CD4-positive, alpha-beta memory T cell (primary cell): ENCODE measurements at regions not wholly inside any gene's neighbourhood (a gene's known extent, or its start where the extent isn't known, plus 50 kb on each side); places are given as distances from the start of the nearest gene placed in this dataset.
"Not testable (repeated sequence)": the region's sequence is repeated elsewhere in the genome, so short reads cannot be mapped to it uniquely, and the experiment has no call there.

Experiments used
- CTCF ChIA-PET: fragments of 350-600 bp; sonication (Branson Sonifier 250); formaldehyde crosslinking; loops from one replicate; lab custom pipeline; 2021; ENCODE audit warnings: inconsistent platforms; ENCODE audit not compliant: partially characterized antibody; lab: Charles Lee
- POLR2A ChIA-PET: fragments of 350-600 bp; sonication (Branson Sonifier 250); formaldehyde crosslinking; loops from one replicate; lab custom pipeline; 2021; ENCODE audit not compliant: partially characterized antibody; lab: Charles Lee
- DNase-seq, 5 donors: peaks; one replicate each; pipeline versions ENCODE4 v3.0.0 to v3.0.0-alpha.2; 2020 to 2022; ENCODE audit warnings: mixed read lengths in 1 of 5
- H3K27ac ChIP-seq: one replicate; pipeline ENCODE4 v1.7.0; 2013; ENCODE audit warnings: low read depth, low read length
- H3K27me3 ChIP-seq: 2 replicates; pipeline ENCODE4 v1.7.0; 2013; ENCODE audit warnings: mild to moderate bottlenecking, low read length, moderate library complexity; ENCODE audit not compliant: insufficient read depth
- H3K36me3 ChIP-seq: 2 replicates; pipeline ENCODE4 v1.7.0; 2013; ENCODE audit warnings: mild to moderate bottlenecking, low read length, moderate library complexity; ENCODE audit not compliant: insufficient read depth
- H3K4me1 ChIP-seq: 2 replicates; pipeline ENCODE4 v1.7.0; 2013; ENCODE audit warnings: mild to moderate bottlenecking, low read length, moderate library complexity; ENCODE audit not compliant: insufficient read depth
- H3K4me3 ChIP-seq, 2 donors: one replicate each; pipeline ENCODE4 v1.7.0; 2013; ENCODE audit warnings: low read length in 2 of 2, mild to moderate bottlenecking in 1 of 2
- H3K9me3 ChIP-seq, 2 donors: one replicate each; pipeline ENCODE4 v1.7.0; 2013; ENCODE audit warnings: low read length in 2 of 2, control low read depth in 1 of 2; ENCODE audit not compliant: control insufficient read depth in 1 of 2
- H3K27ac Mint-ChIP-seq, 7 donors: one replicate each; pipeline ENCODE4 v1.8.0; 2020 to 2021; ENCODE audit warnings: mixed read lengths in 7 of 7, mild to moderate bottlenecking in 6 of 7, inconsistent platforms in 3 of 7, moderate library complexity in 3 of 7
- H3K27me3 Mint-ChIP-seq, 2 donors: one replicate each; pipeline ENCODE4 v1.8.0; 2020 to 2021; ENCODE audit warnings: mixed read lengths in 2 of 2
- H3K36me3 Mint-ChIP-seq, 2 donors: one replicate each; pipeline ENCODE4 v1.8.0; 2020 to 2021; ENCODE audit warnings: mixed read lengths in 2 of 2, inconsistent platforms in 1 of 2, mild to moderate bottlenecking in 1 of 2
- H3K4me1 Mint-ChIP-seq, 4 donors: one replicate each; pipeline ENCODE4 v1.8.0; 2020 to 2021; ENCODE audit warnings: mixed read lengths in 4 of 4, mild to moderate bottlenecking in 1 of 4
- H3K4me3 Mint-ChIP-seq, 8 donors: one replicate each; pipeline ENCODE4 v1.8.0; 2020 to 2021; ENCODE audit warnings: mixed read lengths in 8 of 8, mild to moderate bottlenecking in 7 of 8, moderate library complexity in 6 of 8, inconsistent platforms in 3 of 8
- H3K9me3 Mint-ChIP-seq, 8 donors: one replicate each; pipeline ENCODE4 v1.8.0; 2020 to 2021; ENCODE audit warnings: mixed read lengths in 8 of 8, mild to moderate bottlenecking in 5 of 8, inconsistent platforms in 3 of 8, moderate library complexity in 1 of 8
- intact Hi-C: fragments of 100-400 bp; cut with micrococcal nuclease; formaldehyde crosslinking; loops from one replicate; pipeline ENCODE4 v1.15.1; 2023

DNA sequence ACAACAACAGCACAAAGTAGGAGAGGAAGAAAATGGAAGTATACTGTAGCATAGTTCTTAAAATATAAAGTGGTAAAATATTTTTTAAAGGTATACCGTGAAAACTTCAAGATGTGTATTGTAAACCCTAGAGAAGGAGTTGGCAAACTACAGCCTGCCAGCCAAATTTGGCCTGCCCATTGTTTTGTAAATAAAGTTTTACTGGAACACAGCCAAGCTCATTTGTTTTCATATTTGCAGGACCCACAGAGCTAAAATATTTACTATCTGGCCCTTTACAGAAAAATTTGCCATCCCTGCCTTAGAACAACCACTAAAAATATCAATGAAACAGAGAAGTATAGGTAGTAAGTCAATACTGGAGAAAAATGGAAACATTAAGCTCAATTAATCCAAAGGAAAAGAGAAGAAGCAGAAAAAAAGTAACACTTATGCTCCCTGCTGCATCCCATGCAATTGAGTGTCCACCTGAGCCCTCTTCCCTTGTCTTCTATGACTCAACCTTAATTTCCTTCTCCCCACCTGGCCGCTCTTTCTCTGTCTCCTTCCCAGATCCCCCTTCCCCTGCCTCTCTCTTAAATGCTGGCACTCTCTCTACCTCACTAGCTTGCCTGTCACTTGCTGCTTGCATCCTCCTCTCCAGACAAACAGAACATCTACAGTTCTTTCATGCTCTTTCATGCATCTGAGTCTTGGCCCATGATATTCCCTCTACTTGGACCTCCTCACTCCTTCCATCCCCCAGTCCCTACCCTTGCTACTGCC is 50.6 kb upstream of the FER start:
- H3K4me1 ChIP-seq = no peaks in the 10 kb centered on the region
- H3K4me3 ChIP-seq = no peak overlapping the region
- Mint-ChIP-seq H3K36me3 (no peaks in the 10 kb centered on the region), H3K4me3 (no peak overlapping the region), H3K27ac (no peak overlapping the region), H3K27me3 (peaks cover 0 to 5% of the 10 kb centered on the region in 2 donors), H3K4me1 (no peaks in the 10 kb centered on the region), H3K9me3 (no peaks in the 10 kb centered on the region)
- no peaks in the 10 kb centered on the region for H3K27me3 ChIP-seq
- POLR2A ChIA-PET = no interaction called here
- no peak for DNase-seq
- H3K27ac ChIP-seq = no peak overlapping the region
- CTCF ChIA-PET = interaction anchor here (1.4 kb wide), 1 partner anchor 16 kb away, joined by 3 read pairs; no protein-coding TSS in a partner anchor
- intact Hi-C loops = no loop called here
- no peaks in the 10 kb centered on the region for H3K36me3 ChIP-seq
- no peaks in the 10 kb centered on the region for H3K9me3 ChIP-seq

DNA sequence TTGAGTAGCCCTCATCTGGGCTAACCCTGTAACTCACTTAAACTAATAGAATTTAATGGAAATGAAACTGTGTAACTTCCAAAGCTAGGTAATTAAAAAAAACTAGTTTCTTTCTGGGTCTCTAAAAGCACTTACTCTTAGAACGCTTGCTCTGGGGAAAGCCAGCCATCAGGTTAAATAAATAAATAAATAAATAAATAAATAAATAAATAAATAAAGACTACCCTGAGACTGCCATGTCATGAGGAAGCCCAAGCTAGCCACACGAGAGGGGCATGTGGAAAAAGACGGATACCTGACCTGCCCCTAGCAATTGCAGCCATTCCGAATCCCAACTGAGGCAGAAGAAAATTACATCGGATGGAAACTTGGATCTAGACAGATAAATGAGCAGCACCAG is 51.3 kb upstream of the FER start:
- CTCF ChIA-PET = no interaction called here
- peaks cover 0 to 5% of the 10 kb centered on the region in 2 donors for H3K27me3 Mint-ChIP-seq
- Histone ChIP-seq H3K9me3 (no peaks in the 10 kb centered on the region), H3K4me3 (no peak overlapping the region), H3K27ac (no peak overlapping the region), H3K27me3 (no peaks in the 10 kb centered on the region), H3K36me3 (no peaks in the 10 kb centered on the region), H3K4me1 (no peaks in the 10 kb centered on the region)
- no peak for DNase-seq
- POLR2A ChIA-PET = no interaction called here
- no peaks in the 10 kb centered on the region for H3K4me1 Mint-ChIP-seq
- H3K27ac Mint-ChIP-seq = no peak overlapping the region
- no peaks in the 10 kb centered on the region for H3K36me3 Mint-ChIP-seq
- H3K4me3 Mint-ChIP-seq = no peak overlapping the region
- no peaks in the 10 kb centered on the region for H3K9me3 Mint-ChIP-seq
- intact Hi-C loops = no loop called here

DNA sequence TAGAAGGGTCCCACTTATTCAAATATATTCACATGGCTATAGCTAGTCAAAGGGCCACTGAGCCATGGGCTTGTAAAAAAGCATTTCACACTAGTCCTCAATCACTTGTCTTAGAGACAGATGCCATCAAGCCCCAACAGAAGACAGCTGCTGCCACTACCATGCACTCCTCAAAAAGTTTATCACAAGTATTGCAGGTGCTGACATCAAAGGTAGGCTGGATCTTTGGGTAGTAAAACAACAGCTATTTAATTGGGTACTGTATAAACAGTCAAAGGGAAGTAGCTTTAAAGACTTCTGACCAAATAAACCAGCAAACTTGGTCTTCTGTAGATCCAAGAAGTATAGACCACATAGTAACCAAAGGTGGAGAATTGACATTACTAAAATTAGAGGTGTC is 59.2 kb upstream of the FER start:
- Histone ChIP-seq H3K36me3 (no peaks in the 10 kb centered on the region), H3K4me1 (no peaks in the 10 kb centered on the region), H3K27me3 (no peaks in the 10 kb centered on the region), H3K27ac (no peak overlapping the region), H3K4me3 (no peak overlapping the region), H3K9me3 (no peaks in the 10 kb centered on the region)
- Mint-ChIP-seq H3K36me3 (no peaks in the 10 kb centered on the region), H3K9me3 (no peaks in the 10 kb centered on the region), H3K4me1 (peaks cover 0 to 3% (median 0%) of the 10 kb centered on the region in 4 donors), H3K27me3 (peaks cover 2 to 3% of the 10 kb centered on the region in 2 donors), H3K27ac (peak overlapping the region in 1 of 7 donors; percentile 59), H3K4me3 (no peak overlapping the region)
- intact Hi-C loops = no loop called here
- ChIA-PET CTCF (no interaction called here), POLR2A (no interaction called here)
- no peak for DNase-seq

DNA sequence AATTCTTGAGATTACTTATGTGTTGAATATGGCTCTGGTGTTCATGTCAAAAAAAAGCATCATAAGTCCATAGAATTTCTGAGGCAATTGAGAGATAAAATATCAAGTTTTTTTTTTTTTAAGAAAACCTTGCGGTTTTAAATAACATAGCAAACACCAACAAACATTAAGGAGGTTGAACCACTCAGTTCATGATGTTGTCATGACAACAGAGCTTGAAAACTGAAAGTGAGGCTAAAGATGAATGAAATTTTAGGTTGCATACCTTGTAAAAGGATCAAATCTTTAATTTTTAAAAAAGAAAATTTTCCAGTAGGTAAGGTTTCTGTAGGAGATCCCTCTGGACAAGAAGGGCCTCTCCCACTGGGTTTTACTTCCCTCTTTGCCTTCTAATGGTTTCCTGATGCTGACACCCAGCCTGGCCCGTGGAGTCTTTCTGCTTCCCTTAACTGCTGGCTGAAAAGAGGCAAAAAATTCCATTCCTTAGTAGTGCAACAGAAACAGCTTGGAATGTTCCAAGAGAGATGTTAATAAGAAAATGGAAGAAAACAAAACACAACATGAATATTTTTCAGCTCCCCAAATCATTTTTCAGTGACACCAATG is 60.0 kb upstream of the FER start:
- H3K27ac Mint-ChIP-seq = no peak overlapping the region
- DNase-seq = peak in 3 of 5 donors; percentile 2 to 24 (median 11)
- H3K27me3 Mint-ChIP-seq = peaks cover 2 to 3% of the 10 kb centered on the region in 2 donors
- H3K9me3 ChIP-seq = no peaks in the 10 kb centered on the region
- H3K27me3 ChIP-seq = no peaks in the 10 kb centered on the region
- no peak overlapping the region for H3K4me3 ChIP-seq
- no peak overlapping the region for H3K4me3 Mint-ChIP-seq
- ChIA-PET POLR2A (no interaction called here), CTCF (no interaction called here)
- H3K36me3 Mint-ChIP-seq = no peaks in the 10 kb centered on the region
- H3K4me1 Mint-ChIP-seq = peaks cover 0 to 3% (median 0%) of the 10 kb centered on the region in 4 donors
- H3K27ac ChIP-seq = no peak overlapping the region
- no peaks in the 10 kb centered on the region for H3K9me3 Mint-ChIP-seq
- no peaks in the 10 kb centered on the region for H3K4me1 ChIP-seq
- no peaks in the 10 kb centered on the region for H3K36me3 ChIP-seq
- intact Hi-C loops = no loop called here

DNA sequence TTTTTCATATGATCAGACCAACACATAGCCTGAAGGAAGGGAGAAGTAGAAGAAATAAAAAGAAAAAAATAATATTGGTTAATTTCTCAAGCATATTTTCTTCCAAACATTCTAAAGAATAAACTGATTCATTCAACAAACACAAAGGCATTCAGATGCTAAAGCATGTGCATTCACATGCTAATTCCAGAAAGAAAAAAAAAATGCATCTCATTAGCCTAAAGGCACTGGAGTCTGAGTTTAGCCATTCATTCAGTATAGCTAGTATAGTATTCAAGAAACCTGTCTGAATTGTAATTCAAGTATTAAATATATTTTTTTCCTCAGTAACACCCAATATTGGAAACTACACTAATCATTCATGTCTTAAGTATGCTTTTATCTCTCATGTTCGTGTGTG is 61.0 kb upstream of the FER start:
- Histone ChIP-seq H3K4me3 (no peak overlapping the region), H3K36me3 (no peaks in the 10 kb centered on the region), H3K27ac (no peak overlapping the region), H3K4me1 (no peaks in the 10 kb centered on the region), H3K9me3 (no peaks in the 10 kb centered on the region), H3K27me3 (no peaks in the 10 kb centered on the region)
- intact Hi-C loops = no loop called here
- DNase-seq = no peak
- Mint-ChIP-seq H3K27me3 (peaks cover 2 to 6% of the 10 kb centered on the region in 2 donors), H3K4me3 (no peak overlapping the region), H3K27ac (peak overlapping the region in 1 of 7 donors; percentile 51), H3K4me1 (peaks cover 0 to 3% (median 0%) of the 10 kb centered on the region in 4 donors), H3K9me3 (no peaks in the 10 kb centered on the region), H3K36me3 (no peaks in the 10 kb centered on the region)
- ChIA-PET CTCF (no interaction called here), POLR2A (no interaction called here)

DNA sequence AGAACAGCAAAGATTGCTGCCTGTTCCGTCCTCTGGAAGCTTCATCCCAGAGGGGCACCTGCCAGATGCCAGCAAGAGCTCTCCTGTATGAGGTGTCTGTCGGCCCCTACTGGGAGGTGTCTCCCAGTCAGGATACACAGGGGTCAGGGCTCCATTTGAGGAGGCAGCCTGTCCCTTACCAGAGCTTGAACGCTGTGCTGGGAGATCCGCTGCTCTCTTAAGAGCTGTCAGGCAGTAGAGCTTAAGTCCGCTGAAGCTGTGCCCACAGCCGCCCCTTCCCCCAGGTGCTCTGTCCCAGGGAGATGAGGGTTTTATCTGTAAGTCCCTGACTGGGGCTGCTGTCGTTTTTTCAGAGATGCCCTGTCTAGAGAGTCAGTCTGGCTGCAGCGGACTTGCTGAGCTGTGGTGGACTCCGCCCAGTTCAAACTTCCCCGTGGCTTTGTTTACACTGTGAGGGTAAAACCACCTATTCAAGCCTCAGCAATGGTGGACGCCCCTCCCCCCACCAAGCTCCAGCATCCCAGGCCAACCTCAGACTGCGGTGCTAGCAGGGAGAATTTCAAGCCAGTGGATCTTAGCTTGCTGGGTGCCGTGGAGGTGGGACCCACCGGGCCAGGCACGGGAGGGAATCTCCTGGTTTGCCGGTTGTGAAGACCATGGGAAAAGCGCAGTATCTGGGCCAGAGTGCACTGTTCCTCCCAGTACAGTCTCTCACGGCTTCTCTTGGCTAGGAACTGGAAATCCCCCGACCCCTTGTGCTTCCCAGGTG is 62.1 kb upstream of the FER start:
- H3K4me3 ChIP-seq, DNase-seq, H3K27me3 ChIP-seq, H3K36me3 Mint-ChIP-seq, H3K27ac Mint-ChIP-seq, H3K4me1 ChIP-seq, intact Hi-C loops, H3K36me3 ChIP-seq, H3K9me3 Mint-ChIP-seq, POLR2A ChIA-PET, CTCF ChIA-PET, H3K27me3 Mint-ChIP-seq, H3K4me1 Mint-ChIP-seq, H3K4me3 Mint-ChIP-seq, H3K9me3 ChIP-seq, H3K27ac ChIP-seq: not testable (repeated sequence)
